HG03025 (cell line): ENCODE measurements at regions not wholly inside any gene's neighbourhood (a gene's known extent, or its start where the extent isn't known, plus 50 kb on each side); places are given as distances from the start of the nearest gene placed in this dataset.

Experiments
- ATAC-seq: cut with Tn5 transposase; IDR thresholded peaks from one replicate; pipeline ENCODE4 v1.9.1; 2021; ENCODE audit warnings: mild to moderate bottlenecking, moderate library complexity; ENCODE audit not compliant: unreplicated experiment, low FRiP score

GRCh38 chr1:71193153-71193552 lies 112.3 kb upstream of the ZRANB2 start:
- no peak for ATAC-seq

GRCh38 chr1:71191520-71191919 lies 110.7 kb upstream of the ZRANB2 start:
- ATAC-seq, result no peak

- ATAC-seq, result no peak
Observed at GRCh38 chr1:71190843-71191242, 110.0 kb upstream of the ZRANB2 start.

- ATAC-seq, result no peak
Observed at GRCh38 chr1:71184410-71184809, 103.6 kb upstream of the ZRANB2 start.

GRCh38 chr1:71179997-71180396 lies 99.2 kb upstream of the ZRANB2 start:
- no peak for ATAC-seq

- ATAC-seq, result no peak
Observed at GRCh38 chr1:71170925-71171324, 90.1 kb upstream of the ZRANB2 start.

- no peak for ATAC-seq
Observed at GRCh38 chr1:71167505-71167904, 86.7 kb upstream of the ZRANB2 start.

- ATAC-seq, result no peak
Observed at GRCh38 chr1:71166178-71167173, 85.6 kb upstream of the ZRANB2 start.

GRCh38 chr1:71157715-71158114 lies 76.9 kb upstream of the ZRANB2 start:
- ATAC-seq, result no peak

GRCh38 chr1:71157151-71157550 lies 76.3 kb upstream of the ZRANB2 start:
- no peak for ATAC-seq

- ATAC-seq, result no peak
Observed at GRCh38 chr1:71156590-71156989, 75.8 kb upstream of the ZRANB2 start.

- ATAC-seq, result no peak
Observed at GRCh38 chr1:71154429-71154828, 73.6 kb upstream of the ZRANB2 start.

GRCh38 chr1:71153826-71154225 lies 73.0 kb upstream of the ZRANB2 start:
- no peak for ATAC-seq

- no peak for ATAC-seq
Observed at GRCh38 chr1:71147637-71148360, 67.0 kb upstream of the ZRANB2 start.

- ATAC-seq, result no peak
Observed at GRCh38 chr1:71135571-71135970, 54.7 kb upstream of the ZRANB2 start.
